ENCODE measurements at regions not wholly inside any gene's neighbourhood (a gene's known extent, or its start where the extent isn't known, plus 50 kb on each side); places are given as distances from the start of the nearest gene placed in this dataset.

GRCh38 chr11:37623778-37624177, 1025.7 kb upstream of the RAG2 start:
- Histone ChIP-seq H3K4me3 (no peak overlapping the region), H3K9me3 (peaks cover 0 to 5% (median 0%) of the 10 kb centered on the region in 4 donors), H3K27ac (no peak overlapping the region), H3K4me1 (no peaks in the 10 kb centered on the region), H3K36me3 (no peaks in the 10 kb centered on the region), H3K27me3 (no peaks in the 10 kb centered on the region)
- intact Hi-C loops (cut with DNase I; ENCODE audit: low total_unique reads): no loop called here
- TF ChIP-seq POLR2AphosphoS5 (IDR thresholded peaks at IDR 0.05) (no peak), POLR2A (IDR thresholded peaks at IDR 0.05) (no peak), EP300 (IDR thresholded peaks at IDR 0.05) (no peak), CTCF (IDR thresholded peaks at IDR 0.05) (no peak)
- DNase-seq: no peak
- 78 to 87% (median 82%) methylated on average over 3 of the region's 3 CpGs for WGBS, 5 donors

GRCh38 chr11:37621662-37622061, 1023.6 kb upstream of the RAG2 start:
- WGBS, 5 donors: 58 to 70% (median 68%) methylated on average over 1 of the region's 1 CpG
- H3K4me3 ChIP-seq: no peak overlapping the region
- no peaks in the 10 kb centered on the region for H3K4me1 ChIP-seq
- H3K36me3 ChIP-seq: no peaks in the 10 kb centered on the region
- H3K27ac ChIP-seq: no peak overlapping the region
- intact Hi-C loops (cut with DNase I; ENCODE audit: low total_unique reads): no loop called here
- H3K9me3 ChIP-seq: peaks cover 0 to 9% (median 0%) of the 10 kb centered on the region in 4 donors
- DNase-seq: no peak
- TF ChIP-seq EP300 (IDR thresholded peaks at IDR 0.05) (no peak), CTCF (IDR thresholded peaks at IDR 0.05) (no peak), POLR2A (IDR thresholded peaks at IDR 0.05) (no peak), POLR2AphosphoS5 (IDR thresholded peaks at IDR 0.05) (no peak)
- H3K27me3 ChIP-seq: no peaks in the 10 kb centered on the region

GRCh38 chr11:37616291-37616690, 1018.3 kb upstream of the RAG2 start:
- intact Hi-C loops (cut with DNase I; ENCODE audit: low total_unique reads): no loop called here
- TF ChIP-seq EP300 (IDR thresholded peaks at IDR 0.05): no peak
- no peak for TF ChIP-seq POLR2AphosphoS5 (IDR thresholded peaks at IDR 0.05)
- TF ChIP-seq CTCF (IDR thresholded peaks at IDR 0.05): no peak
- TF ChIP-seq POLR2A (IDR thresholded peaks at IDR 0.05): no peak
- Histone ChIP-seq H3K36me3 (no peaks in the 10 kb centered on the region), H3K4me1 (no peaks in the 10 kb centered on the region), H3K4me3 (no peak overlapping the region), H3K27me3 (no peaks in the 10 kb centered on the region), H3K9me3 (peaks cover 0 to 9% (median 0%) of the 10 kb centered on the region in 4 donors), H3K27ac (no peak overlapping the region)
- 81 to 94% (median 89%) methylated on average over 1 of the region's 1 CpG for WGBS, 5 donors
- no peak for DNase-seq

- Histone ChIP-seq H3K4me1 (no peaks in the 10 kb centered on the region), H3K9me3 (no peaks in the 10 kb centered on the region), H3K36me3 (no peaks in the 10 kb centered on the region), H3K4me3 (no peak overlapping the region), H3K27me3 (no peaks in the 10 kb centered on the region), H3K27ac (no peak overlapping the region)
- TF ChIP-seq POLR2A (IDR thresholded peaks at IDR 0.05) (no peak), POLR2AphosphoS5 (IDR thresholded peaks at IDR 0.05) (no peak), CTCF (IDR thresholded peaks at IDR 0.05) (no peak)
- DNase-seq: no peak
- 23 to 45% (median 32%) methylated on average over 1 of the region's 1 CpG for WGBS, 5 donors
- intact Hi-C loops (cut with DNase I; ENCODE audit: low total_unique reads): no loop called here
Observed at GRCh38 chr11:37613031-37613430, 1015.0 kb upstream of the RAG2 start.

All from stomach (tissue), 8 donors.